ENCODE measurements at regions not wholly inside any gene's neighbourhood (a gene's known extent, or its start where the extent isn't known, plus 50 kb on each side); places are given as distances from the start of the nearest gene placed in this dataset.
"Not testable (repeated sequence)": the region's sequence is repeated elsewhere in the genome, so short reads cannot be mapped to it uniquely, and the experiment has no call there.

GRCh38 chr9:63729021-63729420 is 1556.0 kb downstream of the FOXD4L5 start:
- TF ChIP-seq CTCF (IDR thresholded peaks at IDR 0.05); EZH2 (IDR thresholded peaks at IDR 0.05; ENCODE audit: borderline replicate concordance, insufficient read depth, low read depth, low read length, poor library complexity, severe bottlenecking): not testable (repeated sequence)
